ENCODE measurements at regions not wholly inside any gene's neighbourhood (a gene's known extent, or its start where the extent isn't known, plus 50 kb on each side); places are given as distances from the start of the nearest gene placed in this dataset.

GRCh38 chr16:80277182-80277581 lies 263.6 kb upstream of the DYNLRB2 start:
- no peaks in the 10 kb centered on the region for H3K79me2 ChIP-seq (ENCODE audit: control insufficient read depth, low read length)
- TF ChIP-seq, protein P1, sequence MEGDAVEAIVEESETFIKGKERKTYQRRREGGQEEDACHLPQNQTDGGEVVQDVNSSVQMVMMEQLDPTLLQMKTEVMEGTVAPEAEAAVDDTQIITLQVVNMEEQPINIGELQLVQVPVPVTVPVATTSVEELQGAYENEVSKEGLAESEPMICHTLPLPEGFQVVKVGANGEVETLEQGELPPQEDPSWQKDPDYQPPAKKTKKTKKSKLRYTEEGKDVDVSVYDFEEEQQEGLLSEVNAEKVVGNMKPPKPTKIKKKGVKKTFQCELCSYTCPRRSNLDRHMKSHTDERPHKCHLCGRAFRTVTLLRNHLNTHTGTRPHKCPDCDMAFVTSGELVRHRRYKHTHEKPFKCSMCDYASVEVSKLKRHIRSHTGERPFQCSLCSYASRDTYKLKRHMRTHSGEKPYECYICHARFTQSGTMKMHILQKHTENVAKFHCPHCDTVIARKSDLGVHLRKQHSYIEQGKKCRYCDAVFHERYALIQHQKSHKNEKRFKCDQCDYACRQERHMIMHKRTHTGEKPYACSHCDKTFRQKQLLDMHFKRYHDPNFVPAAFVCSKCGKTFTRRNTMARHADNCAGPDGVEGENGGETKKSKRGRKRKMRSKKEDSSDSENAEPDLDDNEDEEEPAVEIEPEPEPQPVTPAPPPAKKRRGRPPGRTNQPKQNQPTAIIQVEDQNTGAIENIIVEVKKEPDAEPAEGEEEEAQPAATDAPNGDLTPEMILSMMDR (IDR thresholded peaks at IDR 0.05; ENCODE audit: low read depth, low read length, poor library complexity, severe bottlenecking) = no peak
- H3K4me1 ChIP-seq (ENCODE audit: control insufficient read depth, low read length) = no peaks in the 10 kb centered on the region
- no peak overlapping the region for H3K27ac ChIP-seq (ENCODE audit: low read depth, low read length)
- H4K20me1 ChIP-seq (ENCODE audit: control insufficient read depth, insufficient read depth, low read depth, low read length) = no peaks in the 10 kb centered on the region
- no peaks in the 10 kb centered on the region for H3K36me3 ChIP-seq (ENCODE audit: control insufficient read depth, low read length)
- H3K27me3 ChIP-seq (ENCODE audit: control insufficient read depth, low read length) = no peaks in the 10 kb centered on the region; the same call in 1 of the 2 replicates
- no peak overlapping the region for H3K4me2 ChIP-seq (ENCODE audit: low read length)
- no peaks in the 10 kb centered on the region for H3F3A ChIP-seq (ENCODE audit: control insufficient read depth, insufficient read depth)
- no peaks in the 10 kb centered on the region for H3K9me2 ChIP-seq (replicated peaks; ENCODE audit: control insufficient read depth, low read length)
- no peaks in the 10 kb centered on the region for H3K9me3 ChIP-seq (ENCODE audit: control insufficient read depth, insufficient read depth, low read length)
- no peak overlapping the region for H3K4me3 ChIP-seq (ENCODE audit: low read length)

DNA sequence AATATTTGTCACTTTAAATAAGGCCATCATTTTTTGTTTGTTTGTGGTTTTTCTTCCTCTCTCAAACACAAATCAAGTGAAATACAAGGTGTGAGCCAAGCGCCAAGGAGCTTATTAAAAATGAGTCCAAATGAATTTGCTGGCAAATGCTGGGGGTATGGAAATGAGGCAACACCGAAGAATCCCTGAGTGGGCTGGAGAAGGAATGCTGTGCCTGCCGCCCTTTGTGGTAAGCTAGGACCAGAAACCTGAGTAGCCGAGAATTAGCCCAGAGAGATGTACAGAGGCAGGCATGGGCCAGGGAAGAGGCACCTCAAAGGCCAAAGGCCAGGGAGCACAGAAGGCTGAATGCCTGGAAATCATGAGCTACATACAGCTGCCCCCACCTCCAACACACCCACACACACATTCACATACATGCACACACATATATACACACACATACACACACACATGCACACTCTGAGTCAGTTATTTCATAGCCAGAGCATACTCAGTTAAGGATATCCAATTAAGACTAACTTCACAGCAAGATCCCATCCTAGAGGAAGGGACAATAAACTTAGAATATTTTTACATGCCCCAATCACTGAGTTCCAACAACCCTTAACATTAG lies 266.1 kb upstream of the DYNLRB2 start:
- no peaks in the 10 kb centered on the region for H3K4me1 ChIP-seq (ENCODE audit: control insufficient read depth, low read length)
- H3K27me3 ChIP-seq (ENCODE audit: control insufficient read depth, low read length) = no peaks in the 10 kb centered on the region; the same call in 1 of the 2 replicates
- H3K4me2 ChIP-seq (ENCODE audit: low read length) = no peak overlapping the region
- TF ChIP-seq, protein P1 (IDR thresholded peaks at IDR 0.05; ENCODE audit: low read depth, low read length, poor library complexity, severe bottlenecking) = no peak
- no peak for TF ChIP-seq EZH2phosphoT487 (IDR thresholded peaks at IDR 0.05; ENCODE audit: borderline replicate concordance, low read length)
- no peaks in the 10 kb centered on the region for H3K79me2 ChIP-seq (ENCODE audit: control insufficient read depth, low read length)
- H3K27ac ChIP-seq (ENCODE audit: low read depth, low read length) = no peak overlapping the region
- no peak overlapping the region for H3K4me3 ChIP-seq (ENCODE audit: low read length)
- H3K36me3 ChIP-seq (ENCODE audit: control insufficient read depth, low read length) = no peaks in the 10 kb centered on the region
- H3F3A ChIP-seq (ENCODE audit: control insufficient read depth, insufficient read depth) = no peaks in the 10 kb centered on the region
- no peaks in the 10 kb centered on the region for H3K9me2 ChIP-seq (replicated peaks; ENCODE audit: control insufficient read depth, low read length)
- no peaks in the 10 kb centered on the region for H3K9me3 ChIP-seq (ENCODE audit: control insufficient read depth, insufficient read depth, low read length)
- no peaks in the 10 kb centered on the region for H4K20me1 ChIP-seq (ENCODE audit: control insufficient read depth, insufficient read depth, low read depth, low read length)

DNA sequence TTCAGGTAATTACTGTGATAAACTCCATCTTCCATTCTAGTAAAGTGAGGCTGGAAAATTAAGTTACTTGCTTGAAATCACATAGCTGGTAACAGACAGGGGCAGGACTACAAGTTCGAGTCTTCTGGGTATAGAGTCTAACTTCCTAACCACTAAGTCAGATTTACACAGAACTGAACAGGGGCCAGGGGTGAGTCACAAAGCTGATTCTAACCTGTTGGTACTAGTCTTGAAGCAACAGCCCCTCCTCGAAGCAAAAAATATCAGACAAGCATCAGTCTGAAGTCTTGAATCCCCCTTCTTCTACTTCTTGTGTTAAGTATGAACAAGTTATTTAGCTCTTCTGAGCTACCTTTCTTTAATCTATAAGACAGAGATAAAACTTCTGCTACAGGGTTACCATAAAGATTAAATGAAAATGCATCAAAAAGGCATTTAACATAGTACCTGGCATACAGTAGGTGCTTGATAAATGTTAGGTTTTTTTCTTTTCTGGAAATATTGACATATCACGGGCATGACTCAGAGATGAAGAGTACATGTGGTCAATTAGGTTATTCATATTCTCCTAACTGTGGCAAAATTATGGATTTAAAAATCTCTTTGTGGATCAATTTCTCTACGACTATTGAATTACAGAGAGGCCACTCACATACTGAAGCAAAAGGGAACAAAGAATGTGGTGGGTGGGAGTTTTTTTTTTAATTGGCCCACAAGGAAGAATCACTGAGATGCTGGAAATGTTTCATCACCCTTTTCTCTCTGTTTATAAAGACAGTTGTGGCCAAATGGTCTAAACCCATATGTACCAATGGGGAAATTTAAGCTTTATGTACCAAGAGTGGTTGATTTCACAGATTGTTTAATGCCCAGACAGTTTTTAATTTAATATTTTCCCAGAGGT lies 266.9 kb upstream of the DYNLRB2 start:
- Histone ChIP-seq H3K9me3 (ENCODE audit: control insufficient read depth, insufficient read depth, low read length) (no peaks in the 10 kb centered on the region), H3K36me3 (ENCODE audit: control insufficient read depth, low read length) (no peaks in the 10 kb centered on the region), H3K4me1 (ENCODE audit: control insufficient read depth, low read length) (no peaks in the 10 kb centered on the region), H3K27ac (ENCODE audit: low read depth, low read length) (no peak overlapping the region), H3K79me2 (ENCODE audit: control insufficient read depth, low read length) (no peaks in the 10 kb centered on the region), H3K4me2 (ENCODE audit: low read length) (no peak overlapping the region), H3F3A (ENCODE audit: control insufficient read depth, insufficient read depth) (no peaks in the 10 kb centered on the region), H3K9me2 (replicated peaks; ENCODE audit: control insufficient read depth, low read length) (no peaks in the 10 kb centered on the region), H4K20me1 (ENCODE audit: control insufficient read depth, insufficient read depth, low read depth, low read length) (no peaks in the 10 kb centered on the region), H3K27me3 (ENCODE audit: control insufficient read depth, low read length) (no peaks in the 10 kb centered on the region; the same call in 1 of the 2 replicates), H3K4me3 (ENCODE audit: low read length) (no peak overlapping the region)
- TF ChIP-seq EZH2phosphoT487 (IDR thresholded peaks at IDR 0.05; ENCODE audit: borderline replicate concordance, low read length) = no peak
- TF ChIP-seq, protein P1 (IDR thresholded peaks at IDR 0.05; ENCODE audit: low read depth, low read length, poor library complexity, severe bottlenecking) = no peak

All from DOHH2 (cell line).